ENCODE measurements at regions not wholly inside any gene's neighbourhood (a gene's known extent, or its start where the extent isn't known, plus 50 kb on each side); places are given as distances from the start of the nearest gene placed in this dataset.

DNA sequence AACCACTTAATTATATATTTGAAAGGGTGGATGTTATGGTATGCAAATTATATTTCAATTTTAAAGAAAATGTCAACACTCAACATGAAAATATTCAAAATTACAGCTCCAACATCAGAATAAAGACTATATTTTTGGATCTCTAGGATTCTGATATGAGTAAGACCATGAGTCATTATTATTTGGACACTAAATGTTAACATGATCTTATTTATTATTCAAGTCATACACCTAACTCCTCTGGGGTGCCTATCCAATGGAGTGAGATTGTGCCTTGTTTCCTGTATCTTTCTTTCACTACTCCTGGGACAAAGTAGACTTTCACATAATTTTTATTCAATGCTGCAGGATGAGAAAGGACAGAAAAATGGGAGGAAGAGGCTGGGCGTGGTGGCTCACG, 135.2 kb upstream of the PRSS1 start:
- H3K4me2 ChIP-seq = no peak overlapping the region
- peaks cover 5% of the 10 kb centered on the region for H3K4me1 ChIP-seq (ENCODE audit: insufficient read depth)
- H3K4me3 Mint-ChIP-seq = no peak overlapping the region
- no peaks in the 10 kb centered on the region for H3K9me2 ChIP-seq (ENCODE audit: insufficient read depth)
- no peak overlapping the region for H2AFZ ChIP-seq
- ATAC-seq (no peak), DNase-seq (ENCODE audit: low spot score) (no peak)
- H3K27ac ChIP-seq (ENCODE audit: low read depth) = no peak overlapping the region
- no peaks in the 10 kb centered on the region for H3K36me3 Mint-ChIP-seq (ENCODE audit: low read depth)
- H3K9me3 Mint-ChIP-seq = no peaks in the 10 kb centered on the region
- no peaks in the 10 kb centered on the region for H3F3A ChIP-seq (replicated peaks; ENCODE audit: low read depth)
- H3K27me3 Mint-ChIP-seq (ENCODE audit: insufficient read depth, low read depth, poor library complexity) = no peaks in the 10 kb centered on the region
- no peaks in the 10 kb centered on the region for H3K36me3 ChIP-seq (ENCODE audit: insufficient read depth)
- H3K4me3 ChIP-seq = no peak overlapping the region
- H3K4me1 Mint-ChIP-seq = peaks cover 11% of the 10 kb centered on the region; the same call in 2 of the 3 replicates
- H4K20me1 ChIP-seq (replicated peaks; ENCODE audit: insufficient read depth) = no peaks in the 10 kb centered on the region
- TF ChIP-seq, protein P1, sequence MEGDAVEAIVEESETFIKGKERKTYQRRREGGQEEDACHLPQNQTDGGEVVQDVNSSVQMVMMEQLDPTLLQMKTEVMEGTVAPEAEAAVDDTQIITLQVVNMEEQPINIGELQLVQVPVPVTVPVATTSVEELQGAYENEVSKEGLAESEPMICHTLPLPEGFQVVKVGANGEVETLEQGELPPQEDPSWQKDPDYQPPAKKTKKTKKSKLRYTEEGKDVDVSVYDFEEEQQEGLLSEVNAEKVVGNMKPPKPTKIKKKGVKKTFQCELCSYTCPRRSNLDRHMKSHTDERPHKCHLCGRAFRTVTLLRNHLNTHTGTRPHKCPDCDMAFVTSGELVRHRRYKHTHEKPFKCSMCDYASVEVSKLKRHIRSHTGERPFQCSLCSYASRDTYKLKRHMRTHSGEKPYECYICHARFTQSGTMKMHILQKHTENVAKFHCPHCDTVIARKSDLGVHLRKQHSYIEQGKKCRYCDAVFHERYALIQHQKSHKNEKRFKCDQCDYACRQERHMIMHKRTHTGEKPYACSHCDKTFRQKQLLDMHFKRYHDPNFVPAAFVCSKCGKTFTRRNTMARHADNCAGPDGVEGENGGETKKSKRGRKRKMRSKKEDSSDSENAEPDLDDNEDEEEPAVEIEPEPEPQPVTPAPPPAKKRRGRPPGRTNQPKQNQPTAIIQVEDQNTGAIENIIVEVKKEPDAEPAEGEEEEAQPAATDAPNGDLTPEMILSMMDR (conservative IDR thresholded peaks at IDR 0.05; ENCODE audit: low read depth in 2 of 2) = no peak
- TF ChIP-seq EZH2 (IDR thresholded peaks at IDR 0.05; ENCODE audit: low read depth, unreplicated experiment) = no peak
- no peak for TF ChIP-seq CREB1 (CRISPR knock-in tag; IDR thresholded peaks at IDR 0.05; ENCODE audit: low read depth)
- TF ChIP-seq ETS1 (IDR thresholded peaks at IDR 0.05) = no peak
- TF ChIP-seq JUNB (IDR thresholded peaks at IDR 0.05; ENCODE audit: unreplicated experiment) = no peak
- TF ChIP-seq ZNF331 (CRISPR knock-in tag; IDR thresholded peaks at IDR 0.05; ENCODE audit: low read depth) = no peak
- no peak for TF ChIP-seq EZH2phosphoT487 (IDR thresholded peaks at IDR 0.05; ENCODE audit: unreplicated experiment)
- no peak for TF ChIP-seq STAT1 (IDR thresholded peaks at IDR 0.05; ENCODE audit: unreplicated experiment)
- no peak for TF ChIP-seq NANOG (IDR thresholded peaks at IDR 0.05; ENCODE audit: borderline replicate concordance)
- TF ChIP-seq POLR2AphosphoS5 (IDR thresholded peaks at IDR 0.05; ENCODE audit: low read depth) = no peak
- no peak for TF ChIP-seq ZNF114 (CRISPR knock-in tag; IDR thresholded peaks at IDR 0.05)
- TF ChIP-seq, protein P2, sequence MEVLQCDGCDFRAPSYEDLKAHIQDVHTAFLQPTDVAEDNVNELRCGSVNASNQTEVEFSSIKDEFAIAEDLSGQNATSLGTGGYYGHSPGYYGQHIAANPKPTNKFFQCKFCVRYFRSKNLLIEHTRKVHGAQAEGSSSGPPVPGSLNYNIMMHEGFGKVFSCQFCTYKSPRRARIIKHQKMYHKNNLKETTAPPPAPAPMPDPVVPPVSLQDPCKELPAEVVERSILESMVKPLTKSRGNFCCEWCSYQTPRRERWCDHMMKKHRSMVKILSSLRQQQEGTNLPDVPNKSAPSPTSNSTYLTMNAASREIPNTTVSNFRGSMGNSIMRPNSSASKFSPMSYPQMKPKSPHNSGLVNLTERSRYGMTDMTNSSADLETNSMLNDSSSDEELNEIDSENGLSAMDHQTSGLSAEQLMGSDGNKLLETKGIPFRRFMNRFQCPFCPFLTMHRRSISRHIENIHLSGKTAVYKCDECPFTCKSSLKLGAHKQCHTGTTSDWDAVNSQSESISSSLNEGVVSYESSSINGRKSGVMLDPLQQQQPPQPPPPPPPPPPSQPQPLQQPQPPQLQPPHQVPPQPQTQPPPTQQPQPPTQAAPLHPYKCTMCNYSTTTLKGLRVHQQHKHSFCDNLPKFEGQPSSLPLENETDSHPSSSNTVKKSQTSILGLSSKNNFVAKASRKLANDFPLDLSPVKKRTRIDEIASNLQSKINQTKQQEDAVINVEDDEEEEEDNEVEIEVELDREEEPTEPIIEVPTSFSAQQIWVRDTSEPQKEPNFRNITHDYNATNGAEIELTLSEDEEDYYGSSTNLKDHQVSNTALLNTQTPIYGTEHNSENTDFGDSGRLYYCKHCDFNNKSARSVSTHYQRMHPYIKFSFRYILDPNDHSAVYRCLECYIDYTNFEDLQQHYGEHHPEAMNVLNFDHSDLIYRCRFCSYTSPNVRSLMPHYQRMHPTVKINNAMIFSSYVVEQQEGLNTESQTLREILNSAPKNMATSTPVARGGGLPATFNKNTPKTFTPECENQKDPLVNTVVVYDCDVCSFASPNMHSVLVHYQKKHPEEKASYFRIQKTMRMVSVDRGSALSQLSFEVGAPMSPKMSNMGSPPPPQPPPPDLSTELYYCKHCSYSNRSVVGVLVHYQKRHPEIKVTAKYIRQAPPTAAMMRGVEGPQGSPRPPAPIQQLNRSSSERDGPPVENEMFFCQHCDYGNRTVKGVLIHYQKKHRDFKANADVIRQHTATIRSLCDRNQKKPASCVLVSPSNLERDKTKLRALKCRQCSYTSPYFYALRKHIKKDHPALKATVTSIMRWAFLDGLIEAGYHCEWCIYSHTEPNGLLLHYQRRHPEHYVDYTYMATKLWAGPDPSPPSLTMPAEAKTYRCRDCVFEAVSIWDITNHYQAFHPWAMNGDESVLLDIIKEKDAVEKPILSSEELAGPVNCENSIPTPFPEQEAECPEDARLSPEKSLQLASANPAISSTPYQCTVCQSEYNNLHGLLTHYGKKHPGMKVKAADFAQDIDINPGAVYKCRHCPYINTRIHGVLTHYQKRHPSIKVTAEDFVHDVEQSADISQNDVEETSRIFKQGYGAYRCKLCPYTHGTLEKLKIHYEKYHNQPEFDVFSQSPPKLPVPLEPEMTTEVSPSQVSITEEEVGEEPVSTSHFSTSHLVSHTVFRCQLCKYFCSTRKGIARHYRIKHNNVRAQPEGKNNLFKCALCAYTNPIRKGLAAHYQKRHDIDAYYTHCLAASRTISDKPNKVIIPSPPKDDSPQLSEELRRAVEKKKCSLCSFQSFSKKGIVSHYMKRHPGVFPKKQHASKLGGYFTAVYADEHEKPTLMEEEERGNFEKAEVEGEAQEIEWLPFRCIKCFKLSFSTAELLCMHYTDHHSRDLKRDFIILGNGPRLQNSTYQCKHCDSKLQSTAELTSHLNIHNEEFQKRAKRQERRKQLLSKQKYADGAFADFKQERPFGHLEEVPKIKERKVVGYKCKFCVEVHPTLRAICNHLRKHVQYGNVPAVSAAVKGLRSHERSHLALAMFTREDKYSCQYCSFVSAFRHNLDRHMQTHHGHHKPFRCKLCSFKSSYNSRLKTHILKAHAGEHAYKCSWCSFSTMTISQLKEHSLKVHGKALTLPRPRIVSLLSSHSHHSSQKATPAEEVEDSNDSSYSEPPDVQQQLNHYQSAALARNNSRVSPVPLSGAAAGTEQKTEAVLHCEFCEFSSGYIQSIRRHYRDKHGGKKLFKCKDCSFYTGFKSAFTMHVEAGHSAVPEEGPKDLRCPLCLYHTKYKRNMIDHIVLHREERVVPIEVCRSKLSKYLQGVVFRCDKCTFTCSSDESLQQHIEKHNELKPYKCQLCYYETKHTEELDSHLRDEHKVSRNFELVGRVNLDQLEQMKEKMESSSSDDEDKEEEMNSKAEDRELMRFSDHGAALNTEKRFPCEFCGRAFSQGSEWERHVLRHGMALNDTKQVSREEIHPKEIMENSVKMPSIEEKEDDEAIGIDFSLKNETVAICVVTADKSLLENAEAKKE (CRISPR knock-in tag; IDR thresholded peaks at IDR 0.05) = no peak
- TF ChIP-seq REST (IDR thresholded peaks at IDR 0.05; ENCODE audit: unreplicated experiment) = no peak
- no peaks in the 10 kb centered on the region for H3K79me2 ChIP-seq (replicated peaks; ENCODE audit: insufficient read depth)
- H3K27ac Mint-ChIP-seq = no peak overlapping the region
- H3K27me3 ChIP-seq (ENCODE audit: insufficient read depth) = no peaks in the 10 kb centered on the region

Data from GM23338 (cell line).